ENCODE measurements at regions not wholly inside any gene's neighbourhood (a gene's known extent, or its start where the extent isn't known, plus 50 kb on each side); places are given as distances from the start of the nearest gene placed in this dataset.

GRCh38 chr9:89799221-89799620 is 194.4 kb downstream of the GADD45G start:
- Histone ChIP-seq H3K9me3 (no peaks in the 10 kb centered on the region), H3K27ac (no peak overlapping the region), H3K27me3 (no peaks in the 10 kb centered on the region), H3K4me3 (no peak overlapping the region), H3K36me3 (no peaks in the 10 kb centered on the region), H3K4me1 (no peaks in the 10 kb centered on the region)
- intact Hi-C loops (cut with DNase I; ENCODE audit: low total_unique reads), result loop anchor here (10.0 kb wide), 1 partner anchor 616 kb away; no protein-coding TSS in a partner anchor
- DNase-seq (ENCODE audit: low spot score in 2 of 2), result no peak
- TF ChIP-seq POLR2A (IDR thresholded peaks at IDR 0.05) (no peak), POLR2AphosphoS5 (IDR thresholded peaks at IDR 0.05) (no peak), CTCF (IDR thresholded peaks at IDR 0.05) (no peak)

- Histone ChIP-seq H3K9me3 (no peaks in the 10 kb centered on the region), H3K36me3 (no peaks in the 10 kb centered on the region), H3K27me3 (no peaks in the 10 kb centered on the region), H3K27ac (no peak overlapping the region), H3K4me1 (no peaks in the 10 kb centered on the region), H3K4me3 (no peak overlapping the region)
- intact Hi-C loops (cut with DNase I; ENCODE audit: low total_unique reads), result loop anchor here (5.0 to 10.0 kb wide), 2 partner anchors 332 to 615 kb away; no protein-coding TSS in a partner anchor
- TF ChIP-seq CTCF (IDR thresholded peaks at IDR 0.05) (no peak), POLR2AphosphoS5 (IDR thresholded peaks at IDR 0.05) (no peak), POLR2A (IDR thresholded peaks at IDR 0.05) (no peak)
- no peak for DNase-seq (ENCODE audit: low spot score in 2 of 2)
Measured at GRCh38 chr9:89799766-89800165, 195.0 kb downstream of the GADD45G start.

- H3K27ac ChIP-seq, result no peak overlapping the region
- H3K9me3 ChIP-seq, result no peaks in the 10 kb centered on the region
- no peak for TF ChIP-seq CTCF (IDR thresholded peaks at IDR 0.05)
- TF ChIP-seq POLR2A (IDR thresholded peaks at IDR 0.05), result no peak
- no peak for TF ChIP-seq POLR2AphosphoS5 (IDR thresholded peaks at IDR 0.05)
- no peaks in the 10 kb centered on the region for H3K36me3 ChIP-seq
- H3K27me3 ChIP-seq, result no peaks in the 10 kb centered on the region
- intact Hi-C loops (cut with DNase I; ENCODE audit: low total_unique reads), result loop anchor here (5.0 kb wide), 1 partner anchor 334 kb away; no protein-coding TSS in a partner anchor
- no peak overlapping the region for H3K4me3 ChIP-seq
- no peak for DNase-seq (ENCODE audit: low spot score in 2 of 2)
- no peaks in the 10 kb centered on the region for H3K4me1 ChIP-seq
Measured at GRCh38 chr9:89801341-89801740, 196.5 kb downstream of the GADD45G start.

DNA sequence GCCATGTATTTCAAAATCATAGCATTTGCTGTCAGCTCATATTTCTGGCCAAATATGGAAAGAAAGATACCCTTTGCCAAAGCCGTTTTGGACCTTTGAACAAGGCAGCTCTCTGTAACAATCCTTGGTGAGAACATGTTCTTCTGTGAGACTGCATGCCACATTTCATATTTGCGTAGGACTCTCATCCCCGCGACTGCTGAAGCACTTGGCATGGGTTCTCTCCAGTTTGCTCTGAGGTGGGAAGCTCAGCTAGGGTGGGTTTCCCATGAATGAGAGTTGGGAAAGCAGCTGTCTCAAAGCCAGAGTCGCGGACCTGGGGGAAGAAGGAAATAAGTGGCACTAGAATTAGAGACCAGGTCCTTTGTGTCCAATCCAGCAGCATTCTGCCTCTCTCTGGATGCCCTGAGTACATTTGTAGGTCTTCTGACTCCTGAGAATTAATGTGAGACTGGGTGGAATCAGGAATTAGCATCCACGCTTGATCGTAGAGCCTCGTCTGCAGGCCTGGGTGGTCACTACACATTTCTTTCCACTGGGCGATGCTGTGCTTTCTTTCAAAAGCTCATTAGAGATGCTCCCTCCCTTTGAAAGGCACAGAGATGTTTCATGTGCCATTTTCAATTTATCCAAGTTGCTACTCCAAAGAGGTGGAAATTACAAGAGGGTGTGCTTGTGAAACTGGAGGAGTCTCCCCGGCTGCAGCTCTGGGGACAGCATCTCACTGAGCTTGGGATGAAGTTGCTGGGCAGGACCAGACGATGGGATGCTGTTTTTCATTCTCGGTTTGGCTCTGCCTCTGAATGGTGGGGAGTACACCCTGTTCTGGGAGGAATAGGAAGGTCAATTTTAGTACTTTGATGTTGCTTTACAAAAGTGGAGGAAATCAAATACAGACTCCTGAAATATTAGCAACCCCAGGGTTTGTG is 197.2 kb downstream of the GADD45G start:
- TF ChIP-seq CTCF (IDR thresholded peaks at IDR 0.05) (no peak), POLR2A (IDR thresholded peaks at IDR 0.05) (no peak), POLR2AphosphoS5 (IDR thresholded peaks at IDR 0.05) (no peak)
- no peak for DNase-seq (ENCODE audit: low spot score in 2 of 2)
- H3K4me1 ChIP-seq, result no peaks in the 10 kb centered on the region
- H3K27me3 ChIP-seq, result no peaks in the 10 kb centered on the region
- H3K4me3 ChIP-seq, result no peak overlapping the region
- H3K36me3 ChIP-seq, result no peaks in the 10 kb centered on the region
- H3K27ac ChIP-seq, result no peak overlapping the region
- no peaks in the 10 kb centered on the region for H3K9me3 ChIP-seq
- intact Hi-C loops (cut with DNase I; ENCODE audit: low total_unique reads), result loop anchor here (5.0 kb wide), 1 partner anchor 335 kb away; no protein-coding TSS in a partner anchor

- no peaks in the 10 kb centered on the region for H3K27me3 ChIP-seq
- no peak overlapping the region for H3K4me3 ChIP-seq
- no peaks in the 10 kb centered on the region for H3K36me3 ChIP-seq
- H3K9me3 ChIP-seq, result no peaks in the 10 kb centered on the region
- H3K4me1 ChIP-seq, result no peaks in the 10 kb centered on the region
- intact Hi-C loops (cut with DNase I; ENCODE audit: low total_unique reads), result loop anchor here (5.0 kb wide), 1 partner anchor 336 kb away; no protein-coding TSS in a partner anchor
- H3K27ac ChIP-seq, result no peak overlapping the region
- DNase-seq (ENCODE audit: low spot score in 2 of 2), result peak; percentile 21 to 63
- TF ChIP-seq POLR2A (IDR thresholded peaks at IDR 0.05), result no peak
- TF ChIP-seq CTCF (IDR thresholded peaks at IDR 0.05), result no peak
- TF ChIP-seq POLR2AphosphoS5 (IDR thresholded peaks at IDR 0.05), result no peak
Measured at GRCh38 chr9:89802781-89803355, 198.1 kb downstream of the GADD45G start.

All from breast epithelium (tissue), 4 donors.